DMS79 (cell line): ENCODE measurements at regions not wholly inside any gene's neighbourhood (a gene's known extent, or its start where the extent isn't known, plus 50 kb on each side); places are given as distances from the start of the nearest gene placed in this dataset.

ENCODE experiments used
- DNase-seq: peaks from one replicate; lab custom pipeline; 2025; lab: John Stamatoyannopoulos, UW

GRCh38 chr1:4581807-4582206, 72.6 kb upstream of the AJAP1 start:
- DNase-seq, result no peak

- no peak for DNase-seq
Measured at GRCh38 chr1:4584449-4584848, 70.0 kb upstream of the AJAP1 start.

- DNase-seq, result no peak
Measured at GRCh38 chr1:4585216-4585615, 69.2 kb upstream of the AJAP1 start.

- no peak for DNase-seq
Measured at GRCh38 chr1:4585705-4586104, 68.7 kb upstream of the AJAP1 start.

GRCh38 chr1:4586611-4587160, 67.7 kb upstream of the AJAP1 start:
- DNase-seq, result no peak

GRCh38 chr1:4587721-4588120, 66.7 kb upstream of the AJAP1 start:
- DNase-seq, result peak; percentile 61

- no peak for DNase-seq
Measured at GRCh38 chr1:4590756-4591155, 63.7 kb upstream of the AJAP1 start.

GRCh38 chr1:4591926-4592325, 62.5 kb upstream of the AJAP1 start:
- no peak for DNase-seq

- no peak for DNase-seq
Measured at GRCh38 chr1:4593106-4593505, 61.3 kb upstream of the AJAP1 start.

- DNase-seq, result no peak
Measured at GRCh38 chr1:4594286-4594991, 60.0 kb upstream of the AJAP1 start.

GRCh38 chr1:4595341-4596225, 58.8 kb upstream of the AJAP1 start:
- no peak for DNase-seq

GRCh38 chr1:4596486-4596885, 57.9 kb upstream of the AJAP1 start:
- no peak for DNase-seq

GRCh38 chr1:4597020-4597419, 57.4 kb upstream of the AJAP1 start:
- no peak for DNase-seq

- DNase-seq, result no peak
Measured at GRCh38 chr1:4598561-4598960, 55.8 kb upstream of the AJAP1 start.

GRCh38 chr1:4599521-4599920, 54.9 kb upstream of the AJAP1 start:
- no peak for DNase-seq

GRCh38 chr1:4599951-4600481, 54.4 kb upstream of the AJAP1 start:
- DNase-seq, result no peak

GRCh38 chr1:4600615-4601460, 53.6 kb upstream of the AJAP1 start:
- no peak for DNase-seq

- DNase-seq, result no peak
Measured at GRCh38 chr1:4601941-4602340, 52.5 kb upstream of the AJAP1 start.

- DNase-seq, result no peak
Measured at GRCh38 chr1:4602462-4603294, 51.7 kb upstream of the AJAP1 start.

GRCh38 chr1:4603295-4604110, 50.9 kb upstream of the AJAP1 start:
- no peak for DNase-seq
